Activated CD4-positive, alpha-beta memory T cell treated with anti-CD3 and anti-CD28 coated beads for 36 hours (primary cell): ENCODE measurements at regions not wholly inside any gene's neighbourhood (a gene's known extent, or its start where the extent isn't known, plus 50 kb on each side); places are given as distances from the start of the nearest gene placed in this dataset.
"Not testable (repeated sequence)": the region's sequence is repeated elsewhere in the genome, so short reads cannot be mapped to it uniquely, and the experiment has no call there.

Experiments used
- CTCF ChIA-PET: fragments of 350-600 bp; sonication (Branson Sonifier 250); formaldehyde crosslinking; loops from one replicate; lab custom pipeline; 2021; ENCODE audit warnings: antibody characterized with exemption, inconsistent platforms; lab: Charles Lee
- POLR2A ChIA-PET: fragments of 350-600 bp; sonication (Branson Sonifier 250); formaldehyde crosslinking; loops from one replicate; lab custom pipeline; 2021; ENCODE audit warnings: antibody characterized with exemption; lab: Charles Lee
- DNase-seq: peaks from one replicate; pipeline ENCODE4 v3.0.0-alpha.2; 2020
- H3K27ac Mint-ChIP-seq: one replicate; pipeline ENCODE4 v1.8.0; 2021; ENCODE audit warnings: mixed read lengths
- H3K27me3 Mint-ChIP-seq: one replicate; pipeline ENCODE4 v1.8.0; 2021; ENCODE audit warnings: mixed read lengths
- H3K36me3 Mint-ChIP-seq: one replicate; pipeline ENCODE4 v1.8.0; 2021; ENCODE audit warnings: mixed read lengths
- H3K4me1 Mint-ChIP-seq: one replicate; pipeline ENCODE4 v1.8.0; 2021; ENCODE audit warnings: low read depth, mixed read lengths
- H3K4me3 Mint-ChIP-seq: one replicate; pipeline ENCODE4 v1.8.0; 2021; ENCODE audit warnings: mild to moderate bottlenecking, mixed read lengths
- H3K9me3 Mint-ChIP-seq: one replicate; pipeline ENCODE4 v1.8.0; 2021; ENCODE audit warnings: mixed read lengths
- intact Hi-C: fragments of 100-400 bp; cut with micrococcal nuclease; formaldehyde crosslinking; loops from one replicate; pipeline ENCODE4 v1.15.1; 2023

DNA sequence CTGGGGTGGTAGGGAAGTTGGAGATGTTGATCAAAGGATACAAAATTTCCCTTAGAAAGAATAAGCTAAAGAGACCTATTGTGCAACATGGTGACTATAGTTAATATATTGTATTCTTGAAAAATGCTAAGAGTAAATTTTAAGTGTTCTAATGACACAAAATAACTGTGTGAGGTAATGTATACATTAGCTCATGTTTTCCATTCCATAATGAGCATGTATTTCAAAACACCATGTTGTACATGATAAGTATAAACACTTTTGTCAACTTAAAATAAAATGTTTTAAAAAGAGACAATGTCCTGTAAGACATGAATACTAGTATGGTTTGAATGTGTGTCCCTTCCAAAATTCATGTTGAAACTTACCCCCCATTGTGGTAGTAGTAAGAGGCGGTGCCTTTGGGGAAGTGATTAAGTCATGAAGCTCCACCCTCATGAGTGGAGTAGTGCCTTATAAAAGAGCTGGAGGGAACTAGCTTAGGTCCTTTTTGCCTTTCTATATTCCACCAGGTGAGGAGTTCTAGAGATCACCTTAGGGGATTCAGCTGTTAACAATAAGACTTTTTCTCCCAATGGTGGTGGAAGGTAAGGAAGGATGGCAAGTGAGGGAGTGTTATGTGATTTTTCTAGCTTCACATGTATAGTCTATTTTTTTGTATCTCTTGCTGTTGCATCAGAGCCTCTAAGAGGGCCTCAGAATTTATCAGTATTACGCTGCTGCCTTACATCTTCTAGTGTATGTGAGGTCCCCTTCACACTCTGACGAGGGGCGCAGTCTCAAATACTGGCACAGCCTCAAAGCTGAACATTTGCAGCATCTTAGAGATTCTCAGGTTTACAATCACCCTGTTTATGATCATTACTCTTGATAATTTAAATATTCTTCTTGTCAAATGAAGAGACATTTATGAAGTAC is 94.9 kb upstream of the NREP start:
- no peak for DNase-seq
- Mint-ChIP-seq H3K4me3 (no peak overlapping the region), H3K9me3 (no peaks in the 10 kb centered on the region), H3K27me3 (peaks cover 1% of the 10 kb centered on the region), H3K36me3 (no peaks in the 10 kb centered on the region), H3K27ac (no peak overlapping the region), H3K4me1 (no peaks in the 10 kb centered on the region)
- intact Hi-C loops, result no loop called here
- POLR2A ChIA-PET, result no interaction called here
- CTCF ChIA-PET, result no interaction called here

DNA sequence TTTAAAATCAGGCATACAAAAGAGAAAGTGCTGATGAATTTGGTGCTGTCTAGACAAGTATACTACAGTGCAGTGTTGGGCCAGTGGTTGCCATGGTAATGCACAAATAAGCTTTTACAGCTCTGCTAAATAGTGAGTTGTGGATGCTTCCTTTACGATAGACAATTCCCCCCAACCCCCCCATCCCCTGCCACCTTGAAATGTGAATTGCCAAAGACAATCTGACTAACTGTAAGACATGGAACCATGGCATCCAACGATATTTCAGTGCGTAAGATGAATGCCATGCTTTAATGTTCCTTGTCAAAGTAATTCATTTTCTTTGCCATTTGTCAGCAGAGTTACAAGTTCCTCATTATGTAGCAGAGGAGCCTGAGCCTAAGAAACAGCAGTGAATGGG is 91.5 kb upstream of the NREP start:
- DNase-seq, result no peak
- H3K4me1 Mint-ChIP-seq, result no peaks in the 10 kb centered on the region
- H3K9me3 Mint-ChIP-seq, result no peaks in the 10 kb centered on the region
- intact Hi-C loops, result no loop called here
- no peak overlapping the region for H3K27ac Mint-ChIP-seq
- no peaks in the 10 kb centered on the region for H3K36me3 Mint-ChIP-seq
- no peak overlapping the region for H3K4me3 Mint-ChIP-seq
- POLR2A ChIA-PET, result no interaction called here
- peaks cover 1% of the 10 kb centered on the region for H3K27me3 Mint-ChIP-seq
- CTCF ChIA-PET, result no interaction called here

DNA sequence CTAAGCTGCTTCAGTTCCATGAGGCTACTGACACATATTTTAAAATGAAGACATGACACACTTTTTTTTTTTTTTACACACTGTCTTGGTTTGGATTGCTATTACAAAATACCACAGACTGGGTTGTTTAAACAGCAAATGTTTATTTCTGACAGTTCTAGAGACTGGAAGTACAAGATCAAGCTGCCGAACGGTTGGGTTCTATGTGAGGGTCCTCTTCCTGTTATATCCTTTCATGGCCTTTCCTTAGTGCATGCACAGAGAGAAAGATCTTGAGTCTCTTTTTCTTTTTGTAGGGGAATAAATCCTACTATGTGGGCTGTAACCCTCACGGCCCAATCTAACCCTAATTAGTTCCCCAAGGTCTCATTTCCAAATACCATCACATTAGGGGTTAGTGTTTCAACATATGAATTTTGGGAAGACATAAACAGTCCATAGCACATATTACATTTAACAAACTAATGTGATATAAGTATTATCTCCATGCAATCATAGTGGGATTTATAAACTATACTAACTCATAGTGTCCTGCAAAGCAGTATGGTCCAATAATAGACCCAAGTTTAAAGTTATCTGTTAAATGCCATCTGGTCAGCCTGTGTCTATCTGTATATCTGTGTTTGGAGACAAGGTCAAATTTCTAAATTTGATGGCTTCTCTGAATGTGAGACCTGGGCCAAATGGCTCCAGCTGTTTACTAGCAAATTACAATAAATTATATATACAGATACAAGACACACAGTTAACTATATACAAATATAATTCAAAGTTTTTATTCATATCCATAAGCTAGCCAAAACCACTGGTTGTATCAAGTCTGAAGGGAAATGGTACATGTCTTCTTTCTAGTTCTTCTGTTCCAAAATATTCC is 90.3 kb upstream of the NREP start:
- no peaks in the 10 kb centered on the region for H3K36me3 Mint-ChIP-seq
- ChIA-PET POLR2A (no interaction called here), CTCF (no interaction called here)
- no peaks in the 10 kb centered on the region for H3K4me1 Mint-ChIP-seq
- H3K27ac Mint-ChIP-seq, result no peak overlapping the region
- no peak for DNase-seq
- intact Hi-C loops, result no loop called here
- H3K9me3 Mint-ChIP-seq, result no peaks in the 10 kb centered on the region
- H3K4me3 Mint-ChIP-seq, result no peak overlapping the region
- peaks cover 5% of the 10 kb centered on the region for H3K27me3 Mint-ChIP-seq

DNA sequence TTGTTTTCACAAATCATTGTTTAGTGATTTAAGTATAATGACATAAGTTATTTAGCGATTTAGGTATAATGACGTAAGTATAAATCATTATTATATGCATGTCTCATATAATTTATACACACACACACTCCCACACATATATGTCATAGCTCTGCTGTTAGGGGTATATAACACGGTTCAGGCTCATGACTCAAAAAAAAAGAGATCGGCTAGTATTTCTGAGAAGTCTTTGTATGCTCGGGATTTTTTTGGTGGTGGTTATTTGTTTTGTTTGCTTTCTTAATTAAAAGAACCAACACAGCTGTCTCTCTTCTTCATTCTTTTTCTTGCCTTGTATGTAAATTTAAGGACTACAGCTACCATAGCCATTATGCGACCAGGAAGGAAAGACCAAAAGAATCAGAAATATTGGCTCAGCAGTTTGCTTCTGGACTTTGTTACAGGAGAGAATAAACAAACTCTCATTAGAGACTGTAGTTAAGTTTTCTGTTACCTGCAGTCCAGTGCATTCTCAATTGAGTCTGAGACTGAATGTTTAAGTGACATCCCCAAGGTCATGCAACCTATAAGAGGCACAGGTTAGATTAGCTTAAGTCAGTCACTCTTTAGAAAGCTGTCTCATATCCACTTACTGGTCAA is 83.2 kb upstream of the NREP start:
- no peak for DNase-seq
- Mint-ChIP-seq H3K9me3 (no peaks in the 10 kb centered on the region), H3K4me1 (no peaks in the 10 kb centered on the region), H3K27me3 (peaks cover 6% of the 10 kb centered on the region), H3K36me3 (no peaks in the 10 kb centered on the region), H3K4me3 (no peak overlapping the region), H3K27ac (no peak overlapping the region)
- POLR2A ChIA-PET, result no interaction called here
- intact Hi-C loops, result no loop called here
- CTCF ChIA-PET, result no interaction called here

DNA sequence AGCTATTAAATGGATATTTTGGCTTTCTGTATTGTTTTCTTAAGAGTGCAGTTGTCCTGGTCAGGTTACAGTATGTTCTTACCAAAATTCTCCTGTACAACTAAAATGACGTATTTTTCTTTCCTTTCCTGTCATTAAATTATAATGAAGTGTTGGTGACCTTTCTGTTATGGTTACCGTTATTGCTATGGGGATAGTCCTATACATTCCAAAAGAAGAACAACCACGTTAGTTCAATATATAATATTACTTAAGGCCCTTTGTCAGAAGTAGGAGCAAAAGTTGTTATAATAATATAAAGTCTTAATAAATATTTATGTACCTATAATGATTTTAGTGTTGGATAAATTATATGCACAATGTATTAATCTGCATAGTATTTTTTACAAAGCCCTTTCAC is 82.4 kb upstream of the NREP start:
- CTCF ChIA-PET, result no interaction called here
- Mint-ChIP-seq H3K27ac (no peak overlapping the region), H3K4me1 (no peaks in the 10 kb centered on the region), H3K4me3 (no peak overlapping the region), H3K9me3 (no peaks in the 10 kb centered on the region), H3K27me3 (peaks cover 6% of the 10 kb centered on the region), H3K36me3 (no peaks in the 10 kb centered on the region)
- intact Hi-C loops, result no loop called here
- no peak for DNase-seq
- POLR2A ChIA-PET, result no interaction called here

DNA sequence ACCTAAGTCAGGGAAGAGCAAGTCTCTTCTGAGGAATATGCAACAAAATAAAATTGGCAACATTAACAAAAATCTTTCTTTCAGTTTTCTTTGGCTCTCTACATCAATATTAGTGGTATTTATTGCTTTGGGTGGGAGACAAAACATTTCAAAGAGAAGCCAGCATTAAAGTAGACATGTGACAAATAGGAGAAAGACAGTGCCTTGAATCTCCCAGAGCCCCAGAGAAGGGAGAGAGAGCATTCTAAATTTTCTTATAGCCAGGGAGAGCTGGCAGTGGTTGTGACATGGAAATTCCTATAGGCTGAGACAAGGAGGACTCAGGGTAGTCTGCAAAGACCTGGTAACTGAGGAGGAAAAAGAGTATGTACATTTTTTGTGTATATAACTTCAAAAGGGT is 79.4 kb upstream of the NREP start:
- Mint-ChIP-seq H3K4me1 (no peaks in the 10 kb centered on the region), H3K4me3 (no peak overlapping the region), H3K27me3 (peaks cover 5% of the 10 kb centered on the region), H3K9me3 (no peaks in the 10 kb centered on the region), H3K36me3 (no peaks in the 10 kb centered on the region), H3K27ac (no peak overlapping the region)
- intact Hi-C loops, result no loop called here
- POLR2A ChIA-PET, result no interaction called here
- CTCF ChIA-PET, result no interaction called here
- no peak for DNase-seq

DNA sequence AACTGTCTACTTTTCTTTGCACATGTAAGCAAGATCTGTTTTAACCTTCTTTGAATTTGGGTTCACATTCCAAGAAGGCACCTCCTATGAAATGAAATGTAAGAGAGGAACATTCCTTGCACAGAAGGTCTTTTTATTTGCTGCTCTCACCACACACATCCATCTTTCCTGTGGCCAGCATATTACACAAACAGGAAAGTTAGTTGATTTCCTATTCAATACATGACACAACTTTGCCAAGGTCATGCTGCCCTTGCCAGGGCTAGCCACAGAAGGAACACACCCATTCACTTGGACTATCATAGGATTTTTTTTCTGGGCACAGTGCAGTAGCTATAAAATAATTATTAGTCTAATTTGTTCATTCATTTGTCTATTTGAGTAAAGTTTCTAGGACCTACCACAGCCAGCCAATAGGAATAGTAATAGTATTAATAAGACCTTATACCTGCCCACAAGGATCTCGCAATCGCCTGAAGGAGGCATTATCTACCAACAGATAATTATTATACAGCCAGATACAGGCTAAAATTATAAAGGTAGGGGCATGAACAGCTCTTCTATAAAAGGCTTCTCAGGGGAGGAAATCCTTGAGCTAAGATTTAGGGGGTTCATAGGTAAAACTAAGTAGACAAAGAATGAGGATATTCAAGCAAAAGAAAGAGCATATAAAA is 78.1 kb upstream of the NREP start:
- Mint-ChIP-seq H3K27ac (no peak overlapping the region), H3K9me3 (no peaks in the 10 kb centered on the region), H3K4me3 (no peak overlapping the region), H3K36me3 (no peaks in the 10 kb centered on the region), H3K27me3 (peaks cover 5% of the 10 kb centered on the region), H3K4me1 (no peaks in the 10 kb centered on the region)
- intact Hi-C loops, result no loop called here
- DNase-seq, result no peak
- CTCF ChIA-PET, result no interaction called here
- POLR2A ChIA-PET, result no interaction called here

DNA sequence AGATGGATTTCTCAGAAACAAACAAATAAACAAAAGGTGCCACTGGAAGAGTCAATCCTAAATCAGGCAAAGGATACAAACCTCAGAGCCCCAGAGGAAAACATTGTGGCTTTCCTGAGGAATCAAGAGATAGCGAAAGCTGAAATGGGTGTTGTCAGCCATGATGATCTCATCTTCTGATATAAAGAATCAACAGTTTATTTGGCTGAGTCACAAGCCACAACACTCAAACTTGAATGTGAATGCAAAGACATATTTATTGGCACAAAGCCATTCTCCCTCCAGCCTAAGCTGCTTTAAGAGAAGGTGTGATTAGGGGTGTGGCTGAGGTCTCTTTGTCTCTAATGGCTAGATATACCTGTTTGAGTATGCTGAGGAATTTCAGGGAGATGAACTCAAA is 73.3 kb upstream of the NREP start:
- Mint-ChIP-seq H3K27me3 (peaks cover 2% of the 10 kb centered on the region), H3K27ac (no peak overlapping the region), H3K36me3 (no peaks in the 10 kb centered on the region), H3K4me3 (no peak overlapping the region), H3K9me3 (no peaks in the 10 kb centered on the region), H3K4me1 (no peaks in the 10 kb centered on the region)
- ChIA-PET CTCF (interaction anchor here (1.4 kb wide), 1 partner anchor 280 kb away, joined by 3 read pairs; no protein-coding TSS in a partner anchor), POLR2A (no interaction called here)
- intact Hi-C loops, result no loop called here
- DNase-seq, result no peak

DNA sequence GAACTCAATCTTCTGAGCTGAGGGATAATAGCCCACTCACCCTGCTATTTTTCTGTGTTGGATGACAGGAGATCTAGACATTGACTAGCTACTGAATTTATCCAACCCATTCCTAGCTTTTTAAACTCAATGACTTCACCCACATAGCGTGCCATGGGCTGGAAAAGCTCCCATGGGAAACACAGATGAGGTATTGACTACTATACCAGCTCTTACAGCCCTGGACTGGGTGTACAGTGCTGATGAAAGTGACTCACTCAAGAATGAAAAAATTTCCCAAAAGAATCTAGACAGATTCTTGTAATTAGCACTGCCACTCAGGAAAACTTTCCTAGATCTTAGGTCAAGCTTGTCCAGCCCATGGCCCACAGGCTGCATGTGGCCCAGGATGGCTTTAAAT is 72.7 kb upstream of the NREP start:
- Mint-ChIP-seq H3K4me3 (no peak overlapping the region), H3K27ac (no peak overlapping the region), H3K9me3 (no peaks in the 10 kb centered on the region), H3K36me3 (no peaks in the 10 kb centered on the region), H3K4me1 (no peaks in the 10 kb centered on the region), H3K27me3 (peaks cover 2% of the 10 kb centered on the region)
- intact Hi-C loops, result no loop called here
- POLR2A ChIA-PET, result no interaction called here
- no peak for DNase-seq
- CTCF ChIA-PET, result interaction anchor here (1.4 kb wide), 1 partner anchor 279 kb away, joined by 3 read pairs; no protein-coding TSS in a partner anchor

DNA sequence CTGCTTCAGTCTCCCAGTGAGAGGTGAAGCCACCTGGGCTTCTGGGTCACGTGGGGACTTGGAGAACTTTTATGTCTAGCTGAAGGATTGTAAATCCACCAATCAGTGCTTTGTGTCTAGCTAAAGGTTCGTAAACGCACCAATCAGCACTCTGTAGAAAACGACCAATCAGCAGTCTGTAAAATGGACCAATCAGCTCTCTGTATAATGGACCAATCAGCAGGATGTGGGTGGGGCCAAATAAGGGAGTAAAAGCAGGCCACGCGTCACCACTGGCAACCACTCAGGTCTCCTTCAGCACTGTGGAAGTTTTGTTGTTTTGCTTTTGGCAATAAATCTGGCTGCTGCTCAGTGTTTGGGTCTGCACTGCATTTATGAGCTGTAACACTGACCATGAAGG is 69.1 kb upstream of the NREP start:
- intact Hi-C loops, result no loop called here
- Mint-ChIP-seq H3K27ac (no peak overlapping the region), H3K27me3 (no peaks in the 10 kb centered on the region), H3K36me3 (no peaks in the 10 kb centered on the region), H3K9me3 (no peaks in the 10 kb centered on the region), H3K4me1 (no peaks in the 10 kb centered on the region), H3K4me3 (no peak overlapping the region)
- POLR2A ChIA-PET, result no interaction called here
- CTCF ChIA-PET, result no interaction called here
- no peak for DNase-seq

DNA sequence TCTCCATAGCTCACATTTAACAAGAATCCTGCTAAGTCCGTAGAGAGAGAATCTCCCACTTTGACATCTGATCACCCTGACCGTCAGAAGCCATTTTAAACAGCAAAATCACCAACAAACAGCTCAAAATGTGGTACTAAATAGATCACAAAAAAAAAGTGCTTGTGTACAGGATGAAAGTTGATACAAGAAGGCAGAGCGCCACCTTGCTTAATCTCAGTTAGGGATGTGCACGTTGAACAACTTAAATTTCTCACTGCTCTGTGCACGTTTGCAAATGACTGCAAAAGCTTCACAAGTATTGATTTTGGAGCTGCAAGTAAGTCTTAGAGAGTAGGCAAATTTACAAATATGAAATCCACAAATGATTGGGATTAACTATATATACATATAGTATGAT is 63.1 kb upstream of the NREP start:
- CTCF ChIA-PET, result no interaction called here
- Mint-ChIP-seq H3K4me3 (no peak overlapping the region), H3K4me1 (no peaks in the 10 kb centered on the region), H3K36me3 (no peaks in the 10 kb centered on the region), H3K27me3 (no peaks in the 10 kb centered on the region), H3K27ac (no peak overlapping the region), H3K9me3 (peaks cover 10% of the 10 kb centered on the region)
- POLR2A ChIA-PET, result no interaction called here
- intact Hi-C loops, result no loop called here
- DNase-seq, result no peak

DNA sequence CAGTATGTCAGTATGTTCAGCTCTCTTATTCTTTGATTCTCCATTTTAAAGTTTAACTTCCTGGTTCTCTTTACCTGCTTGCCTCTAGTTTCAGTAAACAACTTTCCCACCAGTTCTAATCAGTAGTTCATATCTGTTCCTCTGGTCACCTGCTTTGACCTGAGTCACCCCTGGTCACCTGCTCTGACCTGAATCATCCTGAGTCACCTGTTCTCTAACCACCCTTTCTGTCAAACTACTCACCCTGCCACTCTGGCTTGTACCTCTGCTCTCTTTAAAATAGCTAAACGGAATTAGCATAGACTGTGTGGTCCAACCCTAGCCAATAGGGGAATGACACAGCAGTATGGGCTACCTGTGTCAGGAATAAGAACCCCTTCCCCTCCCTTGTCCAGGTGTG is 62.0 kb upstream of the NREP start:
- H3K27me3 Mint-ChIP-seq, DNase-seq, POLR2A ChIA-PET, H3K4me3 Mint-ChIP-seq, H3K27ac Mint-ChIP-seq, CTCF ChIA-PET, H3K4me1 Mint-ChIP-seq, H3K36me3 Mint-ChIP-seq: not testable (repeated sequence)
- intact Hi-C loops, result loop anchor here (10.0 kb wide), 1 partner anchor 264 kb away; no protein-coding TSS in a partner anchor
- peaks cover 10% of the 10 kb centered on the region for H3K9me3 Mint-ChIP-seq
